ENCODE measurements at regions not wholly inside any gene's neighbourhood (a gene's known extent, or its start where the extent isn't known, plus 50 kb on each side); places are given as distances from the start of the nearest gene placed in this dataset.

DNA sequence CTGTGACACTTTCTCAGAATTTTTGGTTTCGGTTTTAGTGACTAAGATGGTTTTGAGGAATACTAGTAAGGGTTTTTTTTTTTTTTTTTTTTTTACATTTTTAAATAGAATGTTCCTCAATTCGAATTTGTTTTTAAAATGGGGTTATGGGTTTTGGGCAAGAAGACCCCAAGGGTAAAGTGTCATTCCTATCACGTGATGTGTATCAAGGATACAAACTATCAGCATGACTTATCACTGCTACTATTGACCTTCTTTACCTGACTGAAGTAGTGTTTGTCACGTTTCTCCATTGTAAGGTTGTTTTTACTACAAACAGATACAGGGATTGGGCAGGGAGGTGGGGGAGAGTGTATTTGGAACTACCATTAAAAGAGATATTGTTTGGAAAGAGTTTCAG, 781.1 kb upstream of the ADGRL4 start:
- TF ChIP-seq CTCF (IDR thresholded peaks at IDR 0.05; ENCODE audit: low read depth, low read length, missing input control) (no peak), RXRA (IDR thresholded peaks at IDR 0.05) (no peak), YY1 (IDR thresholded peaks at IDR 0.05) (no peak), RAD21 (IDR thresholded peaks at IDR 0.05) (no peak), NR2F2 (IDR thresholded peaks at IDR 0.05) (no peak), GABPA (IDR thresholded peaks at IDR 0.05 in 1 of 2, conservative IDR thresholded peaks at IDR 0.05 in 1 of 2) (no peak), MAX (IDR thresholded peaks at IDR 0.05) (no peak), FOXA1 (IDR thresholded peaks at IDR 0.05) (no peak), HNF4A (conservative IDR thresholded peaks at IDR 0.05) (no peak), ZBTB33 (IDR thresholded peaks at IDR 0.05) (no peak), JUND (IDR thresholded peaks at IDR 0.05) (no peak)
- TF ChIP-seq, protein P1, sequence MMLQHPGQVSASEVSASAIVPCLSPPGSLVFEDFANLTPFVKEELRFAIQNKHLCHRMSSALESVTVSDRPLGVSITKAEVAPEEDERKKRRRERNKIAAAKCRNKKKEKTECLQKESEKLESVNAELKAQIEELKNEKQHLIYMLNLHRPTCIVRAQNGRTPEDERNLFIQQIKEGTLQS (IDR thresholded peaks at IDR 0.05), result no peak
- TF ChIP-seq, protein P2, sequence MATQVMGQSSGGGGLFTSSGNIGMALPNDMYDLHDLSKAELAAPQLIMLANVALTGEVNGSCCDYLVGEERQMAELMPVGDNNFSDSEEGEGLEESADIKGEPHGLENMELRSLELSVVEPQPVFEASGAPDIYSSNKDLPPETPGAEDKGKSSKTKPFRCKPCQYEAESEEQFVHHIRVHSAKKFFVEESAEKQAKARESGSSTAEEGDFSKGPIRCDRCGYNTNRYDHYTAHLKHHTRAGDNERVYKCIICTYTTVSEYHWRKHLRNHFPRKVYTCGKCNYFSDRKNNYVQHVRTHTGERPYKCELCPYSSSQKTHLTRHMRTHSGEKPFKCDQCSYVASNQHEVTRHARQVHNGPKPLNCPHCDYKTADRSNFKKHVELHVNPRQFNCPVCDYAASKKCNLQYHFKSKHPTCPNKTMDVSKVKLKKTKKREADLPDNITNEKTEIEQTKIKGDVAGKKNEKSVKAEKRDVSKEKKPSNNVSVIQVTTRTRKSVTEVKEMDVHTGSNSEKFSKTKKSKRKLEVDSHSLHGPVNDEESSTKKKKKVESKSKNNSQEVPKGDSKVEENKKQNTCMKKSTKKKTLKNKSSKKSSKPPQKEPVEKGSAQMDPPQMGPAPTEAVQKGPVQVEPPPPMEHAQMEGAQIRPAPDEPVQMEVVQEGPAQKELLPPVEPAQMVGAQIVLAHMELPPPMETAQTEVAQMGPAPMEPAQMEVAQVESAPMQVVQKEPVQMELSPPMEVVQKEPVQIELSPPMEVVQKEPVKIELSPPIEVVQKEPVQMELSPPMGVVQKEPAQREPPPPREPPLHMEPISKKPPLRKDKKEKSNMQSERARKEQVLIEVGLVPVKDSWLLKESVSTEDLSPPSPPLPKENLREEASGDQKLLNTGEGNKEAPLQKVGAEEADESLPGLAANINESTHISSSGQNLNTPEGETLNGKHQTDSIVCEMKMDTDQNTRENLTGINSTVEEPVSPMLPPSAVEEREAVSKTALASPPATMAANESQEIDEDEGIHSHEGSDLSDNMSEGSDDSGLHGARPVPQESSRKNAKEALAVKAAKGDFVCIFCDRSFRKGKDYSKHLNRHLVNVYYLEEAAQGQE (IDR thresholded peaks at IDR 0.05), result no peak

Data from liver (tissue), 3 donors.